Right forelimb (tissue), 1 donor: ENCODE measurements at regions not wholly inside any gene's neighbourhood (a gene's known extent, or its start where the extent isn't known, plus 50 kb on each side); places are given as distances from the start of the nearest gene placed in this dataset.
"Not testable (repeated sequence)": the region's sequence is repeated elsewhere in the genome, so short reads cannot be mapped to it uniquely, and the experiment has no call there.

Experiments
- DNase-seq: peaks from one replicate; pipeline ENCODE4 v3.0.0-alpha.2; 2018

GRCh38 chr11:100584201-100584985, 102.7 kb upstream of the ARHGAP42 start:
- no peak for DNase-seq

DNA sequence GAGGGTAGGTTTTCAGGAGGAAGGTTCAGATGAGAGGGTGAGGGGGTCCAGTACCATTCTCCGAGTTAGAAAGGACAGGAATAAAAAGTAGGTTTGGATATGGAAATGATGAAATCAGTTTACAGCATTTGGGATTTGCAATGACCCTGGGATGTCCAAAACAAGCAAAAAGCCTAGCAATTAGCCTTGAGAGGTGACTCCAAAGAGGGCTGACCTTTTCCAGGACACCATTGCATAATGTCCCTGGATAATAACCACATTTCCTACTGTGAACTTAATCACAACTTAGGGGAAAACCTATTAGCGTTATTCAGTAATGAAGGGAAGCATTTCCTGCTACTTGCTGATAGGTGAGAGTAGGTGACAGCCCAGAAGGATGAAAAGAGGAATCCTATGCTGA, 101.4 kb upstream of the ARHGAP42 start:
- DNase-seq = no peak

DNA sequence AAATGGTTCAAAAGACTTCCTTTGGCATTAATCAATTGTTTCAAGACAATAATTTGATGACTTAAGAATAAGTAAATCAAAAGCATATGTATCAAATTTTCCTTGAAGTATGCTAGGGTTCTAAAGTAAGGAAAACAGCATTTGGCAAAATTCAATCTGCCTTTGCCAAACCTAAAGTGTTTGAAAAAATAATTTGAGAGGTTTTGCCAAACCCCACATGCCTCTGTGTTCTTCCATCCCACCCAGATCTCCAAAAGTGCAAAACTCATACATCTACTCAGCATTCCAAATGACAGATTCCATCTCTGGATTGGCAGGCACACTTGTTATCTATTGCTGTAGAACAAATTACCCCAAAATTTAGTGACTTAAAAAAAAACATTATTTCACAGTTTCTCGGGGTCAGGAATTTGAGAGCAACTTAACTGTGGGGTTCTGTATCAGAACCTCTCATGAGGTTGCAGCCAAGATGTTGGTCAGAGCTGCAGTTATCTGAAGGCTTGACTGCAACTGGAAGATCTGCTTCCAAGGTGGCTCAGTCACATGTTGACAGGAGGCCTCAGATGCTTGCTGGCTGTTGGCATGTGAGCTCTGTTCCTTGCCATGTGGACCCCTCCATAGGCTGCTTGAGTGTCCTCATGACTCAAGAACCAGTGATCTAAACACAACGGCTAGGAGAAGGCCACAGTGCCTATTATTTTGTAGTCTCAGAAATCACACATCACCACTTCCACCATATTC, 100.6 kb upstream of the ARHGAP42 start:
- no peak for DNase-seq

- DNase-seq = no peak
Observed at GRCh38 chr11:100592619-100593260, 94.3 kb upstream of the ARHGAP42 start.

DNA sequence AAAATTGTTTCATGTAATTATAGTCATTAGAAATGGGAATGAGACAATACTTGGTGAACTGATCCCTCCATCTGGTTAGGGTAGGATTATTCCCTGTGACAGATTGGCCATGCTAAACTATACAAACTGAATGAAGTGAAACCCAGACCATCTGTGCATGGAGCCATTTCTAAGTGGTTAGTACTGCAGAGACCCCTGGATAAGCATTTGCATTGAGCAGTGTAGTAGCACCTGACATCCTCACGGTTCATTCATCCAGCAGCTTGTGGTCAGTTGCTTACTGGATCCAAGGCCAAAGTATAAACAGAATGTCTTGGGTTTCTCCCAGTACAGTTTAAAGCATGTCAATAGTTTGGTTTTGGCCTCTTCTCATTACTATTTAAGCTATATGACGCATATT, 93.8 kb upstream of the ARHGAP42 start:
- DNase-seq = no peak

GRCh38 chr11:100594320-100594719, 92.8 kb upstream of the ARHGAP42 start:
- DNase-seq = no peak

DNA sequence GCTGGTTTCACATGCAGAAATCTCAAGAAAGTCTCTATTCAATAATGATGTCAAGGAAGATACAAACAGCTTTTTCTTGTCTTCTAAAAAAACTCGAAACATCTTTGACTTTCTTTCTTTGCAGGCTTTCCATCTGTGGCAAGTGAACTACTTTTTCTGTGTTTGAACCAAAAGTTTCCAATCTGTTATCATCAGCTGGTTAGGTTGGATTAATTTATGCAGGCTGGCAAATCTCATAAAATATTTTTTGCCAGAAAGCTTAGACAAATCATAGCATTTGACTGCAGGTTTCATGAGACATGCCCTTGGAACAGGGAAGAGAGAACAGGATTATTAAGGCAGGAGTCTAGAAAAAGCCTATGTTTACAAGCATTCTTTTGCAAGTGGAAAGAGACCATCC, 86.1 kb upstream of the ARHGAP42 start:
- DNase-seq = no peak

- DNase-seq = no peak
Observed at GRCh38 chr11:100602716-100603115, 84.4 kb upstream of the ARHGAP42 start.

DNA sequence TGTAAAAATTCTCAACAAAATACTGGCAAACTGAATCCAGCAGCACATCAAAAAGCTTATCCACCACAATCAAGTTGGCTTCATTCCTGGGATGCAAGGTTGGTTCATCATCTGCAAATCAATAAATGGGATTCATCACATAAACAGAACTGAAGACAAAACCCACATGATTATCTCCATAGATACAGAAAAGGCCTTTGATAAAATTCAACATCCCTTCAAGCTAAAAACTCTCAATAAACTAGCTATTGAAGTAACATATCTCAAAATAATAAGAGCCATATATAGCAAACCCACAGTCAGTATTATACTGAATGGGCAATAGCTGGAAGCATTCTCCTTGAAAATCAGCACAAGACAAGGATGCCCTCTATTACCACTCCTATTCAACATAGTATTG, 79.3 kb upstream of the ARHGAP42 start:
- not testable (repeated sequence) for DNase-seq

- DNase-seq = no peak
Observed at GRCh38 chr11:100612766-100613165, 74.3 kb upstream of the ARHGAP42 start.

- no peak for DNase-seq
Observed at GRCh38 chr11:100618914-100619313, 68.2 kb upstream of the ARHGAP42 start.

DNA sequence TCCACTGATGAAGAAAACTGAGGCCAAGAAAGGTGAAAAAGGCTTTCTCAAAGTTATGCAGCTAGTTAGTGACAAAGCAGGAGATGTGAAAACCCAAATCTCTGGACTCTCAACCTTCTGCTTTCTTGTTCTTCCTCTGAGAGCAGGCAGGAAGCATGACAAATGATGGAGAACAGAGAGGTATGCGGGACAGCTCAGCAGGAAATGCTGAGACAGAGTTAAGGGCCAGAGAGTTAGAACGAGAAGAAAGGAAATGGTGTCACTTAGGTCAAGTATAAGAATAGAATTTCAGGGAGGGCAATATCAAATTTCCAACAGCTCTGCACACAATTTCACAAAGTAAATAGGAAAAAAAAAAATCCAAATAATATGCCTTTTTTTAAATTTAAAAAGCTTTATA, 67.6 kb upstream of the ARHGAP42 start:
- DNase-seq = no peak

DNA sequence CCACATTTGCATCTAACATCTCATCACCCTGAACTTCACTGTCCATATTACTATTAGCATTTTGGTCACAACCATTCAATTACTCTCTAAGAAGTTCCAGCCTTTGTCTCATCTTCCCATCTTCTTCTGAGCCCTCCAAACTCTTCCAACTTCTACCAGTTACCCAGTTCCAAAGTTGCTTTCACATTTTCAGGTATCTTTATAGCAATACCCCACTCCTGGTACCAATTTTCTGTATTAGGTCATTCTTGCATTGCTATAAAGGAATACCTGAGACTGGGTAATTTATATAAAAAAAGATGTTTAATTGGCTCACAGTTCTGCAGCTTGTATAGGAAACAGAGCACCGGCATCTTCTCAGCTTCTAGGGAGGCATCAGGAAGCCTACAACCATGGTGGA, 64.7 kb upstream of the ARHGAP42 start:
- DNase-seq = no peak

DNA sequence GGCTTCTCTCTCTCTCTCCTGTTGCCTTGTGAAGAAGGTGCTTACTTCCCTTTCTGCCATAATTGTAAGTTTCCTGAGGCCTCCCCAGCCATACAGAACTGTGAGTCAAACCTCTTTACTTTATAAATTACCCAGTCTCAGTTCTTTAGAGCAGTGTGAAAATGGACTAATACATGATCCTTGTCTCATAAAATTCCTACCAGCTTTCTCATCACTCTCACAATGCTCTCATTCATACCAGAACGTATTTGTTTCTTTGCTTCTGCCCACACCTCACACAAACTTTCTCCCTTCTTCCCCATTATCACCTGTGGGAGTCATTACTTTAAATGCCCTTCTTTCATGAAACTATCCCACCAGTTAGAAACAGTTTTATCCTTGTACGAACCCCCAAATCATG, 62.7 kb upstream of the ARHGAP42 start:
- no peak for DNase-seq

- no peak for DNase-seq
Observed at GRCh38 chr11:100625041-100625440, 62.0 kb upstream of the ARHGAP42 start.

DNA sequence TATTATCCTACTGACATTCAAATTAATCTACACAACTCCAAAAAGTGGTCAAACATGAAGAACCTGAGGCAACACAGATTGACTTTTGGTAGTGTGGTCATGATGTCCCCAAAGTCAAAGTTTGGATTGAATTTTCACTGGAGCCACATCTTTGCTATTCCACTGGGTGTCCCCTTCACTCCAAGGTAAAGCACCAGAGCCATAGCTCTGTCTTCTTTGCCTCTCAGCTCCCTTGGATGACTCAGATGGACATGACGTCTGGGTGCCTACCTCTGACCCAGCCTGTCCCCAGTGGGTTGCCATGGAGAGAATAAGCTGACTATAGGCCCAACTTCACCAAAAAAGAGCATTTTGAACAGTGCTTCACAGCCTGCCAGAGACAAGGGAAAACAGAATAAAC, 57.4 kb upstream of the ARHGAP42 start:
- DNase-seq = no peak

GRCh38 chr11:100630898-100631297, 56.2 kb upstream of the ARHGAP42 start:
- DNase-seq = no peak

GRCh38 chr11:100631316-100631715, 55.8 kb upstream of the ARHGAP42 start:
- DNase-seq = no peak

- peak; percentile 74 for DNase-seq
Observed at GRCh38 chr11:100632941-100633452, 54.1 kb upstream of the ARHGAP42 start.

DNA sequence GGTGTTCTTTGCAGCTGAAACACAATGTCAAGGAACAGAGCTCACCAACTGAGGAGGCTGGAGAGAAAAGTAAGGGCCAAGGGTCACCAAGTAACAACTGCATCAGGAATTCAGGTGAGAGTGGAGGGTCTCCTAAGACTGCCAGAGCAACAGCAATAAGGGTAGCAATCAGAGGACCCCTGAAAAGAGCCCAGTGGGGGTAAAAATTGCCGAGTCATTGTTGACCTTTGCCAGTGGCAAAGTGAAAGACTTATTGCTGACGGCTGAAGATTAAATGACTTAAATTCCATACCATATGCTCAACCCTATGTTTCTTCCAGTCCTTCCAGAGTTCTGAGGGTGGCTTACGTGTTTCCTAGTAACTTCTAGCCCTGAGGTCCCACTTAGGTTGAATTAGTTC, 51.9 kb upstream of the ARHGAP42 start:
- no peak for DNase-seq

DNA sequence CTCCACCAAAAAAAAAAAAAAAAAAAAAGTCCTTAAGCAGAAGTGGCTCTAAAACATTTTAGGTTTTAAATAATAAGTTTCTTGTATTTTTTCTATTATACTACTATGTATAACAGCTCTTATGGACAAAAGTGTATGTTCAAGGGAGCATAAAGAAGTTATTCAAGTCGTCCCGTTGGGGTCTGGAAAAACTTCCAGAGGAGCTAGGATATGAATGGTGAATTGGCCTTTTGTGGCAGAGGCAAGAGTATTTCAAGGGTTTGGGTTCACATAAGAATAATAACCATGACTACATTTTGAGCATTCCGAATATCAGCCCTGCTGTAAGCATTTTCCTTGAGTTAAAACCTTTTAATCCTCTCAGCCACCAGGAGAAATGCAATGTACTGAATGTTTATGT, 50.6 kb upstream of the ARHGAP42 start:
- DNase-seq = no peak
